B cell (primary cell): ENCODE measurements at regions not wholly inside any gene's neighbourhood (a gene's known extent, or its start where the extent isn't known, plus 50 kb on each side); places are given as distances from the start of the nearest gene placed in this dataset.

Source experiments
- ATAC-seq: fragments of 200-7000 bp; cut with Tn5 transposase; one replicate; pipeline ENCODE4 v1.10.0; 2021; ENCODE audit warnings: low read depth, mild to moderate bottlenecking, moderate number of reproducible peaks, moderate library complexity
- CTCF ChIA-PET: fragments of 350-600 bp; sonication (Branson Sonifier 250); formaldehyde crosslinking; loops from one replicate; lab custom pipeline; 2021; ENCODE audit warnings: antibody characterized with exemption, inconsistent platforms; lab: Charles Lee
- POLR2A ChIA-PET: fragments of 350-600 bp; sonication (Branson Sonifier 250); formaldehyde crosslinking; loops from one replicate; lab custom pipeline; 2021; ENCODE audit warnings: antibody characterized with exemption; lab: Charles Lee
- DNase-seq: peaks from one replicate; pipeline ENCODE4 v3.0.0; 2013
- H2AFZ ChIP-seq: 2 replicates; pipeline ENCODE4 v1.6.1; 2012; ENCODE audit warnings: mild to moderate bottlenecking, low read depth, low read length; ENCODE audit not compliant: insufficient read depth, poor library complexity, severe bottlenecking
- H3K27ac ChIP-seq, 2 donors: 1 replicate in 1 of 2; 2 replicates in 1 of 2; pipeline ENCODE4 v1.5.1; 2012 to 2013; ENCODE audit warnings: low read length in 2 of 2, mild to moderate bottlenecking in 2 of 2, moderate library complexity in 1 of 2
- H3K27me3 ChIP-seq, 4 experiments: fragments of 200-600 bp in 1 of 4; sonication (generic) in 1 of 4; replicated peaks in 1 of 4; 1 replicate in 2 of 4; 2 replicates in 2 of 4; pipeline versions ENCODE4 v1.6.1 to v1.7.0; 2013 to 2016; ENCODE audit warnings: low read length in 3 of 4, mild to moderate bottlenecking in 2 of 4, mixed read lengths in 1 of 4, moderate library complexity in 1 of 4; ENCODE audit not compliant: insufficient read depth in 4 of 4, control insufficient read depth in 3 of 4; ENCODE audit errors: control extremely low read depth in 1 of 4
- H3K36me3 ChIP-seq, 2 experiments: replicated peaks in 1 of 2; 1 replicate in 1 of 2; 2 replicates in 1 of 2; pipeline versions ENCODE4 v1.6.1 to v1.7.1; 2013; ENCODE audit warnings: low read length in 1 of 2; ENCODE audit not compliant: insufficient read depth in 2 of 2, control insufficient read depth in 1 of 2; ENCODE audit errors: control extremely low read depth in 1 of 2, extremely low read depth in 1 of 2
- H3K4me1 ChIP-seq, 2 donors: fragments of 200-600 bp in 1 of 2; sonication (generic) in 1 of 2; 1 replicate in 1 of 2; 2 replicates in 1 of 2; pipeline versions ENCODE4 v1.5.1 to v1.6.1; 2013 to 2017; ENCODE audit warnings: low read length in 2 of 2; ENCODE audit not compliant: control insufficient read depth in 2 of 2, insufficient read depth in 2 of 2
- H3K4me2 ChIP-seq: replicated peaks from 2 replicates; pipeline ENCODE3; 2012; ENCODE audit warnings: mild to moderate bottlenecking, low read depth, low read length; ENCODE audit not compliant: poor library complexity, severe bottlenecking
- H3K4me3 ChIP-seq, 5 experiments: fragments of 200-600 bp in 1 of 5; sonication (generic) in 1 of 5; 1 replicate in 3 of 5; 2 replicates in 2 of 5; pipeline versions ENCODE4 v1.5.1 to v1.7.0; 2011 to 2016; ENCODE audit warnings: low read length in 4 of 5, mild to moderate bottlenecking in 4 of 5, low read depth in 2 of 5, control low read depth in 1 of 5, moderate library complexity in 1 of 5; ENCODE audit not compliant: insufficient read depth in 1 of 5; ENCODE audit errors: control extremely low read depth in 1 of 5, extremely low read depth in 1 of 5
- H3K79me2 ChIP-seq: fragments of 200-600 bp; sonication (generic); one replicate; pipeline ENCODE4 v1.6.0; 2016; ENCODE audit warnings: low read length; ENCODE audit not compliant: control insufficient read depth, insufficient read depth
- H3K9ac ChIP-seq: fragments of 200-600 bp; sonication (generic); 2 replicates; pipeline ENCODE4 v1.6.1; 2017; ENCODE audit warnings: mild to moderate bottlenecking, low read length, moderate library complexity
- H3K9me3 ChIP-seq, 3 donors: one replicate each; pipeline versions ENCODE4 v1.6.1 to v1.7.1; 2013; ENCODE audit warnings: low read length in 2 of 3; ENCODE audit not compliant: control insufficient read depth in 2 of 3, insufficient read depth in 1 of 3; ENCODE audit errors: control extremely low read depth in 1 of 3
- H4K20me1 ChIP-seq: 2 replicates; pipeline ENCODE4 v1.6.0; 2012; ENCODE audit warnings: mild to moderate bottlenecking, low read length; ENCODE audit not compliant: insufficient read depth, control insufficient read depth, poor library complexity, severe bottlenecking
- H3K27ac Mint-ChIP-seq: one replicate; pipeline ENCODE4 v1.8.0; 2021; ENCODE audit warnings: mixed read lengths
- H3K27me3 Mint-ChIP-seq: one replicate; pipeline ENCODE4 v1.8.0; 2021; ENCODE audit warnings: mixed read lengths
- H3K4me1 Mint-ChIP-seq: one replicate; pipeline ENCODE4 v1.8.0; 2021; ENCODE audit warnings: mixed read lengths
- H3K4me3 Mint-ChIP-seq: one replicate; pipeline ENCODE4 v1.8.0; 2021; ENCODE audit warnings: mixed read lengths
- H3K9me3 Mint-ChIP-seq: one replicate; pipeline ENCODE4 v1.8.0; 2022; ENCODE audit warnings: mixed read lengths; ENCODE audit not compliant: insufficient read depth
- EZH2 ChIP-seq: IDR thresholded peaks from 2 replicates; pipeline ENCODE4 v1.6.1; 2012; ENCODE audit warnings: borderline replicate concordance, low read depth, mild to moderate bottlenecking, moderate library complexity, low read length; ENCODE audit not compliant: insufficient read depth, poor library complexity, severe bottlenecking
- WGBS: methylation state at CpG from one replicate; pipeline ENCODE4 v1.1.5; 2013; ENCODE audit warnings: missing lambda C conversion rate; ENCODE audit not compliant: insufficient coverage; 5-methylcytosine and 5-hydroxymethylcytosine counted together
- intact Hi-C: fragments of 100-400 bp; cut with micrococcal nuclease; formaldehyde crosslinking; loops from one replicate; pipeline ENCODE4 v1.10.0; 2022
- TF ChIP-seq, protein P1 (sequence below): fragments of 200-600 bp; IDR thresholded peaks from one replicate; pipeline ENCODE4 v1.8.0; 2022; ENCODE audit warnings: antibody characterized with exemption, mild to moderate bottlenecking

DNA sequence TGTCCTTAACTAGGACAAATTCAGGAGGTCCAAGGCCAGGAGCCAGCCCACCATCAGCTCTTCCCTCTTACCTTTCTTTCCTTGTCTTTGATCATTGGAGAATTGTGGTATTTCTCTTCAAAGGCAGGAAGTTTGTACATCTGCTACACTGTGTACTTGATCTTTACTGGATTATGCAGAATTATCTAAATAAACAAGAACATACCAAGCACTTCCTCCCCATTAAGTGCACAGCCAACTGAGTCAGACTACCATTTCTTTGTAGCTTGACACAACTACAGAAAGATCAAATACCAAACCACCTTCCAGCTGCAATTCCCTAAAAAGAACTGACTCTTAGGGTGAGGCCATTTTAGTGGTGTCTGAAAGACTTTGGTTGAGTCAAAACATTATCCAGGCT, 195.1 kb downstream of the HDGFL1 start:
- no peak for ATAC-seq
- no peaks in the 10 kb centered on the region for H4K20me1 ChIP-seq
- H3K9me3 ChIP-seq = peaks cover 0 to 7% (median 0%) of the 10 kb centered on the region in 3 donors
- H2AFZ ChIP-seq = no peak overlapping the region
- no peak overlapping the region for H3K27ac ChIP-seq
- no peak for DNase-seq
- H3K36me3 ChIP-seq = no peaks in the 10 kb centered on the region
- intact Hi-C loops = no loop called here
- no peak overlapping the region for H3K9ac ChIP-seq
- peaks cover 5% of the 10 kb centered on the region for H3K9me3 Mint-ChIP-seq
- no peaks in the 10 kb centered on the region for H3K27me3 Mint-ChIP-seq
- no peak overlapping the region for H3K4me3 ChIP-seq
- H3K4me1 Mint-ChIP-seq = no peaks in the 10 kb centered on the region
- TF ChIP-seq, protein P1, sequence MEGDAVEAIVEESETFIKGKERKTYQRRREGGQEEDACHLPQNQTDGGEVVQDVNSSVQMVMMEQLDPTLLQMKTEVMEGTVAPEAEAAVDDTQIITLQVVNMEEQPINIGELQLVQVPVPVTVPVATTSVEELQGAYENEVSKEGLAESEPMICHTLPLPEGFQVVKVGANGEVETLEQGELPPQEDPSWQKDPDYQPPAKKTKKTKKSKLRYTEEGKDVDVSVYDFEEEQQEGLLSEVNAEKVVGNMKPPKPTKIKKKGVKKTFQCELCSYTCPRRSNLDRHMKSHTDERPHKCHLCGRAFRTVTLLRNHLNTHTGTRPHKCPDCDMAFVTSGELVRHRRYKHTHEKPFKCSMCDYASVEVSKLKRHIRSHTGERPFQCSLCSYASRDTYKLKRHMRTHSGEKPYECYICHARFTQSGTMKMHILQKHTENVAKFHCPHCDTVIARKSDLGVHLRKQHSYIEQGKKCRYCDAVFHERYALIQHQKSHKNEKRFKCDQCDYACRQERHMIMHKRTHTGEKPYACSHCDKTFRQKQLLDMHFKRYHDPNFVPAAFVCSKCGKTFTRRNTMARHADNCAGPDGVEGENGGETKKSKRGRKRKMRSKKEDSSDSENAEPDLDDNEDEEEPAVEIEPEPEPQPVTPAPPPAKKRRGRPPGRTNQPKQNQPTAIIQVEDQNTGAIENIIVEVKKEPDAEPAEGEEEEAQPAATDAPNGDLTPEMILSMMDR = no peak
- TF ChIP-seq EZH2 = no peak
- no peaks in the 10 kb centered on the region for H3K27me3 ChIP-seq
- no peaks in the 10 kb centered on the region for H3K4me1 ChIP-seq
- H3K4me3 Mint-ChIP-seq = no peak overlapping the region
- no peak overlapping the region for H3K4me2 ChIP-seq
- H3K27ac Mint-ChIP-seq = no peak overlapping the region
- POLR2A ChIA-PET = no interaction called here
- CTCF ChIA-PET = no interaction called here
- no peaks in the 10 kb centered on the region for H3K79me2 ChIP-seq

DNA sequence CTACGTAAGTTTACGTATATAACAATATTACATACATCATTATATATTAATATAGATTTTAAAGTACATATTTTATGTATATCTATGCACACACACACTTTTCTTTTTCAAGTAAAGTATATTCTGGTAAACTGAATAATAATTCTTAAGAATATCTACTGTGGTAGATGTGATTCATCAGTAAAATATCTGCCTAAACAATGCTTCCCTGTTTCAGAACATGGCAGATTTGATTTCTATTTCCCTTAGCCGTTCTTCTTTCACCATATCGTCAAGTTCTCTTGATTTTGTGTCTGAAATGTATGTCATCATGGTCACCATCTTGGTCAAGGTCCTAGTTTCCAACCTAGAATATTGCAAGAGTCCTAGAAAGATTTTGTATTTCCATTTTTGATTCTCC, 195.6 kb downstream of the HDGFL1 start:
- peaks cover 5% of the 10 kb centered on the region for H3K9me3 Mint-ChIP-seq
- Histone ChIP-seq H3K27ac (no peak overlapping the region), H4K20me1 (no peaks in the 10 kb centered on the region), H3K4me1 (no peaks in the 10 kb centered on the region), H3K36me3 (no peaks in the 10 kb centered on the region), H3K79me2 (no peaks in the 10 kb centered on the region), H3K9ac (no peak overlapping the region), H3K4me3 (no peak overlapping the region), H2AFZ (no peak overlapping the region), H3K4me2 (no peak overlapping the region), H3K9me3 (peaks cover 0 to 7% (median 0%) of the 10 kb centered on the region in 3 donors), H3K27me3 (no peaks in the 10 kb centered on the region)
- TF ChIP-seq, protein P1 = no peak
- CTCF ChIA-PET = no interaction called here
- no peaks in the 10 kb centered on the region for H3K4me1 Mint-ChIP-seq
- DNase-seq (no peak), ATAC-seq (no peak)
- H3K27me3 Mint-ChIP-seq = no peaks in the 10 kb centered on the region
- WGBS = no CpG with 5 or more reads among the region's 4 CpGs
- intact Hi-C loops = no loop called here
- no peak overlapping the region for H3K27ac Mint-ChIP-seq
- no peak overlapping the region for H3K4me3 Mint-ChIP-seq
- POLR2A ChIA-PET = no interaction called here
